Esophagus squamous epithelium (tissue), 4 donors: ENCODE measurements at regions not wholly inside any gene's neighbourhood (a gene's known extent, or its start where the extent isn't known, plus 50 kb on each side); places are given as distances from the start of the nearest gene placed in this dataset.

ENCODE experiments used
- CTCF ChIP-seq, 6 experiments: fragments of 450-650 bp in 4 of 6; fragments of 200-600 bp in 2 of 6; sonication (generic) in 2 of 6; IDR thresholded peaks; one replicate each; pipeline ENCODE4 v1.5.1; 2016 to 2019; ENCODE audit warnings: antibody characterized with exemption in 6 of 6, mild to moderate bottlenecking in 4 of 6, moderate library complexity in 4 of 6
- POLR2A ChIP-seq, 4 donors: fragments of 450-650 bp; IDR thresholded peaks; one replicate each; pipeline ENCODE4 v1.6.1; 2017; ENCODE audit warnings: antibody characterized with exemption in 4 of 4, mild to moderate bottlenecking in 4 of 4, moderate library complexity in 3 of 4

DNA sequence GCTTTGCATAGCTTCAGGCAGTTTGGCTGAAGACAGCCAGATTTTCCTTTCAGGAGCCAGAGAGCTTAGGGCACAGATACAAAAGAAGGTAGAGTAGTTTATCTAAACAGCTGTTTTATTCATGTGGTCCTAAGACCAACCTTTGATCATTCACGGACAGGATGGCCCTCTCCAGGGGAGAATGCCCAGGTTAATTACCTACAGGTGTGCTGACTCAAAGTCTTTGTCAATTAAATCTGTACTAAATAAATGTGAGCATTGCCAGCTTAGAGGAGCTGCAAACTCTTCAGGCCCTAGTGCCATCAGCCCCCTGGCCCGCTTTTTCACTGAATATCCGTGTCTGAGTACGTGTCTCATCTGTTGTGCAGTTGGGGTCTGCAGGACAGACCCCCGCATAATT lies 554.7 kb downstream of the NUP35 start:
- TF ChIP-seq CTCF (IDR thresholded peaks at IDR 0.05) (no peak), POLR2A (IDR thresholded peaks at IDR 0.05) (no peak)
